H7 (cell line): ENCODE measurements at regions not wholly inside any gene's neighbourhood (a gene's known extent, or its start where the extent isn't known, plus 50 kb on each side); places are given as distances from the start of the nearest gene placed in this dataset.
"Not testable (repeated sequence)": the region's sequence is repeated elsewhere in the genome, so short reads cannot be mapped to it uniquely, and the experiment has no call there.

Experiments used
- DNase-seq: peaks from one replicate; pipeline ENCODE4 v3.0.0; 2012
- H3K27me3 ChIP-seq: 2 replicates; pipeline ENCODE4 v1.6.0; 2011; ENCODE audit warnings: mild to moderate bottlenecking, low read length; ENCODE audit not compliant: control insufficient read depth, insufficient read depth
- H3K36me3 ChIP-seq: replicated peaks from 2 replicates; pipeline ENCODE4 v1.5.1; 2011; ENCODE audit warnings: low read length; ENCODE audit not compliant: control insufficient read depth, insufficient read depth
- H3K4me3 ChIP-seq: 2 replicates; pipeline ENCODE4 v1.5.1; 2011; ENCODE audit warnings: low read depth, mild to moderate bottlenecking, control low read depth, low read length, moderate library complexity; ENCODE audit not compliant: insufficient read depth

- Histone ChIP-seq H3K4me3 (no peak overlapping the region), H3K27me3 (no peaks in the 10 kb centered on the region), H3K36me3 (no peaks in the 10 kb centered on the region)
- DNase-seq = no peak
Observed at GRCh38 chr5:119953474-119953873, 324.1 kb downstream of the FAM170A start.

- DNase-seq = no peak
- Histone ChIP-seq H3K4me3 (no peak overlapping the region), H3K36me3 (no peaks in the 10 kb centered on the region), H3K27me3 (no peaks in the 10 kb centered on the region)
Observed at GRCh38 chr5:119954106-119954505, 324.7 kb downstream of the FAM170A start.

- Histone ChIP-seq H3K4me3 (no peak overlapping the region), H3K36me3 (no peaks in the 10 kb centered on the region), H3K27me3 (no peaks in the 10 kb centered on the region)
- DNase-seq = no peak
Observed at GRCh38 chr5:119961993-119962392, 332.6 kb downstream of the FAM170A start.

- Histone ChIP-seq H3K36me3 (no peaks in the 10 kb centered on the region), H3K4me3 (no peak overlapping the region), H3K27me3 (no peaks in the 10 kb centered on the region)
- no peak for DNase-seq
Observed at GRCh38 chr5:119966028-119966427, 336.7 kb downstream of the FAM170A start.

- DNase-seq = no peak
- no peaks in the 10 kb centered on the region for H3K27me3 ChIP-seq
Observed at GRCh38 chr5:119968690-119969089, 339.3 kb downstream of the FAM170A start.

GRCh38 chr5:119987077-119987476 lies 357.7 kb downstream of the FAM170A start:
- not testable (repeated sequence) for DNase-seq, H3K4me3 ChIP-seq, H3K36me3 ChIP-seq, H3K27me3 ChIP-seq

More at GRCh38 chr5:119968690-119969089, 339.3 kb downstream of the FAM170A start:
- Histone ChIP-seq H3K36me3 (no peaks in the 10 kb centered on the region), H3K4me3 (no peak overlapping the region)

GRCh38 chr5:119991625-119992024 lies 362.3 kb downstream of the FAM170A start:
- H3K4me3 ChIP-seq = no peak overlapping the region
- no peaks in the 10 kb centered on the region for H3K36me3 ChIP-seq

GRCh38 chr5:119996128-119996527 lies 366.8 kb downstream of the FAM170A start:
- DNase-seq = no peak
- no peak overlapping the region for H3K4me3 ChIP-seq
- no peaks in the 10 kb centered on the region for H3K27me3 ChIP-seq
- no peaks in the 10 kb centered on the region for H3K36me3 ChIP-seq

More at GRCh38 chr5:119991625-119992024, 362.3 kb downstream of the FAM170A start:
- no peak for DNase-seq
- no peaks in the 10 kb centered on the region for H3K27me3 ChIP-seq

- Histone ChIP-seq H3K36me3 (no peaks in the 10 kb centered on the region), H3K27me3 (no peaks in the 10 kb centered on the region), H3K4me3 (no peak overlapping the region)
- no peak for DNase-seq
Observed at GRCh38 chr5:120007598-120007997, 378.2 kb downstream of the FAM170A start.

- H3K36me3 ChIP-seq = no peaks in the 10 kb centered on the region
- no peak for DNase-seq
- H3K27me3 ChIP-seq = no peaks in the 10 kb centered on the region
- no peak overlapping the region for H3K4me3 ChIP-seq
Observed at GRCh38 chr5:120012431-120012830, 383.1 kb downstream of the FAM170A start.

GRCh38 chr5:120014535-120014934 lies 385.2 kb downstream of the FAM170A start:
- no peaks in the 10 kb centered on the region for H3K36me3 ChIP-seq
- no peak overlapping the region for H3K4me3 ChIP-seq
- no peak for DNase-seq
- no peaks in the 10 kb centered on the region for H3K27me3 ChIP-seq

- no peaks in the 10 kb centered on the region for H3K36me3 ChIP-seq
- no peak for DNase-seq
- no peaks in the 10 kb centered on the region for H3K27me3 ChIP-seq
- H3K4me3 ChIP-seq = no peak overlapping the region
Observed at GRCh38 chr5:120016717-120017382, 387.5 kb downstream of the FAM170A start.

GRCh38 chr5:120017513-120017912 lies 388.2 kb downstream of the FAM170A start:
- H3K4me3 ChIP-seq = no peak overlapping the region
- no peaks in the 10 kb centered on the region for H3K36me3 ChIP-seq
- no peak for DNase-seq
- H3K27me3 ChIP-seq = no peaks in the 10 kb centered on the region

GRCh38 chr5:120035181-120035580 lies 405.8 kb downstream of the FAM170A start:
- H3K27me3 ChIP-seq = no peaks in the 10 kb centered on the region
- no peak for DNase-seq
- no peak overlapping the region for H3K4me3 ChIP-seq
- no peaks in the 10 kb centered on the region for H3K36me3 ChIP-seq

- no peak for DNase-seq
- Histone ChIP-seq H3K4me3 (no peak overlapping the region), H3K36me3 (no peaks in the 10 kb centered on the region), H3K27me3 (no peaks in the 10 kb centered on the region)
Observed at GRCh38 chr5:120035815-120036577, 406.6 kb downstream of the FAM170A start.
